Testis (tissue), 2 donors: ENCODE measurements at regions not wholly inside any gene's neighbourhood (a gene's known extent, or its start where the extent isn't known, plus 50 kb on each side); places are given as distances from the start of the nearest gene placed in this dataset.

Experiments
- CTCF ChIP-seq, 3 experiments: fragments of 450-650 bp in 2 of 3; fragments of 200-600 bp in 1 of 3; sonication (generic) in 1 of 3; IDR thresholded peaks; one replicate each; pipeline ENCODE4 v1.5.1; 2016 to 2019; ENCODE audit warnings: antibody characterized with exemption in 3 of 3, mild to moderate bottlenecking in 2 of 3, moderate library complexity in 1 of 3
- POLR2A ChIP-seq: fragments of 450-650 bp; IDR thresholded peaks from one replicate; pipeline ENCODE4 v1.6.1; 2017; ENCODE audit warnings: antibody characterized with exemption, mild to moderate bottlenecking, moderate library complexity

DNA sequence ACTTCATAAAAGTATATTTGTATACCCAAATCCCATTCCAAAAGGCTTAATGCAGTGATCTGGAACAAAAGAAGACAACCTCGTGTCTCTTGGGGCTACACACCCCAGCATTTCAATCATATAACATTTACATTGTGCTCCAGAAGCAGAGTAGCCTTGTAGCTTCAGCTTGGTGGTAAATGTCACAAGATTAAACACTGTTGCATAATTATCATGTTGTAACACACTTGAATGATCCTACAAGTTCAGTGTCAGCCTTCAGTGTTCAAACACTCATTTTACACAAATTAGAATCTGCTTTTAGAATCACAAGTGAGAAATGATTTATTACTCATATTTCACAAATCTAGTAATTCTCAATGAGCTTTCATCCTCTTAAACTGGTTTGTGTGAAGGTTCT is 122.6 kb downstream of the CNTN3 start:
- no peak for TF ChIP-seq CTCF (IDR thresholded peaks at IDR 0.05)
- no peak for TF ChIP-seq POLR2A
